K562 (cell line): ENCODE measurements at regions not wholly inside any gene's neighbourhood (a gene's known extent, or its start where the extent isn't known, plus 50 kb on each side); places are given as distances from the start of the nearest gene placed in this dataset.

ENCODE experiments used
- BRF1 ChIP-seq: IDR thresholded peaks from 3 replicates; pipeline ENCODE4 v1.6.1; 2011; ENCODE audit warnings: borderline replicate concordance, mild to moderate bottlenecking; ENCODE audit not compliant: insufficient read length; ENCODE audit errors: extremely low read depth
- FOXO4 ChIP-seq: fragments of 450-650 bp; formaldehyde crosslinking; IDR thresholded peaks from 2 replicates; pipeline ENCODE4 v1.4.0; 2020; ENCODE audit warnings: mild to moderate bottlenecking, moderate library complexity
- HMG20B ChIP-seq: fragments of 250-450 bp; sonication (Bioruptor Pico); IDR thresholded peaks from 2 replicates; pipeline ENCODE4 v1.5.0; 2021; ENCODE audit warnings: mild to moderate bottlenecking
- HMGN3 ChIP-seq: IDR thresholded peaks from 2 replicates; pipeline ENCODE4 v1.6.1; 2011; ENCODE audit warnings: borderline replicate concordance, low read depth, mild to moderate bottlenecking, mixed read lengths, low read length; ENCODE audit not compliant: insufficient read length; ENCODE audit errors: extremely low read depth
- MCM7 ChIP-seq, 2 experiments: fragments of 450-650 bp; IDR thresholded peaks; 2 replicates each; pipeline ENCODE4 v1.6.1; 2016 to 2018
- NCOA6 ChIP-seq: fragments of 450-650 bp; IDR thresholded peaks from 2 replicates; pipeline ENCODE4 v1.6.1; 2017; ENCODE audit warnings: mild to moderate bottlenecking
- NR4A1 ChIP-seq, 2 experiments: fragments of 250-450 bp in 1 of 2; fragments of 450-650 bp in 1 of 2; sonication (Bioruptor Pico) in 1 of 2; IDR thresholded peaks; 2 replicates each; pipeline versions ENCODE4 v1.4.0 to v1.6.1; 2016 to 2020; ENCODE audit warnings: mild to moderate bottlenecking in 2 of 2, missing compliant biosample characterization in 1 of 2, missing genetic modification characterization in 1 of 2, moderate library complexity in 1 of 2
- TAF15 ChIP-seq: fragments of 200-400 bp; formaldehyde crosslinking; IDR thresholded peaks from 2 replicates; pipeline ENCODE4 v1.6.1; 2017; ENCODE audit warnings: mild to moderate bottlenecking, low read depth, low read length, moderate library complexity
- TARDBP ChIP-seq: fragments of 450-650 bp; IDR thresholded peaks from 2 replicates; pipeline ENCODE4 v1.6.1; 2016
- TCF7L2 ChIP-seq: fragments of 150-350 bp; IDR thresholded peaks from 2 replicates; pipeline ENCODE4 v1.6.1; 2016; ENCODE audit warnings: low read depth, mild to moderate bottlenecking, low read length, moderate library complexity
- TCFL5 ChIP-seq: fragments of 250-450 bp; sonication (Bioruptor Pico); conservative IDR thresholded peaks from 2 replicates; pipeline ENCODE4 v1.6.1; 2021; ENCODE audit warnings: mild to moderate bottlenecking, moderate library complexity, matching md5 sums
- YY1 ChIP-seq, 3 experiments: IDR thresholded peaks; 2 replicates each; pipeline ENCODE4 v1.6.1; 2011; ENCODE audit warnings: low read length in 2 of 3, mild to moderate bottlenecking in 2 of 3, moderate library complexity in 2 of 3, borderline replicate concordance in 1 of 3, control low read depth in 1 of 3, low read depth in 1 of 3; ENCODE audit not compliant: insufficient read depth in 3 of 3, insufficient replicate concordance in 2 of 3, control insufficient read depth in 1 of 3, insufficient read length in 1 of 3; ENCODE audit errors: extremely low read depth in 1 of 3
- ZFPM2 ChIP-seq: fragments of 250-450 bp; sonication (Bioruptor Pico); IDR thresholded peaks from 2 replicates; pipeline ENCODE4 v1.5.1; 2022; ENCODE audit warnings: mild to moderate bottlenecking
- ZKSCAN8 ChIP-seq: fragments of 200-800 bp; sonication (Bioruptor generic); IDR thresholded peaks from 2 replicates; pipeline ENCODE4 v1.6.1; 2016; ENCODE audit warnings: missing genetic modification characterization, missing compliant biosample characterization
- ZNF217 ChIP-seq: sonication (generic); formaldehyde crosslinking; IDR thresholded peaks from 2 replicates; pipeline ENCODE4 v1.8.0; 2022; ENCODE audit warnings: mild to moderate bottlenecking, missing genetic modification reagents
- ZNF584 ChIP-seq: fragments of 200-800 bp; sonication (Bioruptor generic); IDR thresholded peaks from 2 replicates; pipeline ENCODE4 v1.6.1; 2016; ENCODE audit warnings: low read depth, mild to moderate bottlenecking, missing genetic modification characterization, missing compliant biosample characterization
- ZNF77 ChIP-seq: fragments of 250-450 bp; sonication (Bioruptor Pico); IDR thresholded peaks from 2 replicates; pipeline ENCODE4 v1.5.0; 2020
- TF ChIP-seq, protein P1 (sequence below), 2 experiments: fragments of 250-450 bp in 1 of 2; fragments of 450-650 bp in 1 of 2; sonication (Bioruptor Pico) in 1 of 2; IDR thresholded peaks; 2 replicates each; pipeline versions ENCODE4 v1.6.1 to v1.8.0; 2016 to 2021; ENCODE audit warnings: mild to moderate bottlenecking in 2 of 2, moderate library complexity in 2 of 2, missing compliant biosample characterization in 1 of 2, missing genetic modification characterization in 1 of 2
- TF ChIP-seq, protein P2 (sequence below): fragments of 250-450 bp; sonication (Bioruptor Pico); IDR thresholded peaks from 2 replicates; pipeline ENCODE4 v1.5.0; 2021
- TF ChIP-seq, protein P3 (sequence below): fragments of 250-450 bp; sonication (Bioruptor Pico); IDR thresholded peaks from 2 replicates; pipeline ENCODE4 v1.5.0; 2020; ENCODE audit warnings: mild to moderate bottlenecking

DNA sequence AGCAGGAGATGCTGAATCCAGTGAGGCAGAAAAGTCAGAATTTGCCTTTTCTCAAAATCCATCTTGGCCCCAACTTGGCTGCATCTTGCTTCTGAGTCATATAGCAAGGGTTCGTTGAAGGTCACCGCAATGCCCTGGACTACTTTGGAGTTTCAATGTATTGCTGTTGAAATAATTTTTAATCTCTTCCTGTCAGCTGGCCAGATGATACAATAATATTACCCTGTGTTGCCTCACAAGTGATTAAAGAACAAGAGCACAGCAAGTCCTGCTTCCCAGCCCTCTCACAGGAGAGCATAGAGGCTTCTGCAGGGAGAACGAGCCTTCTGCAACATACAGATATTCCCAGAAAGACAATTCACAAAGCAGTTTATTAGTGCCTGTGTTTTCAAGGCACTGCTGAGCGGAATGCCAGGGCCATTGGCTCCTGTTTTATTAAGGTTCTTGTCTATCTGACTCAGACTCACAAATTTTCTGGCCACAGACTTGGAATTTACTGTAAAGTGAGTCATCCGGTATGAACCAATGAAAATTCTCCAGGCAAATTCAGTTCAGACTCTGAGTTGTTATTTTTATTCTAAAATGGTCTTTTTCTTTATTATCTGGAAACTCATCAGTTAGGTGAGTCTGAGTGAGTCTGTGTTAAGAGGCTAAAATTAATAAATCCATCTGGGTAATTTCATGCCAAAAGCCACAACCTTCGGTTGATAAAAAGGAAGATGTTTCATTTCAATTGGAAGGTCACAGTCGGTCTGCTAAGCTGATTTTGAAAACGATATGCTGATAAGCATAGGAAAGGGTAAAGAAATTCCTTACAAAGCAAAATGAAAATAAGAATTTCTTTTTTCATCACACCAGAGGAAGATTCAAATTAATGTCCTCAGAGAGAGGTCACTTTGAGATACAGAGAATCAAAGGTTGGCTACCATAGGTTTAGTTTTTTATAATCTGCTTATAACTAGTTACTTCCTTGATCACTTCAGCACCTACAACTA lies 289.4 kb upstream of the STXBP5 start (continued):
- no peak for TF ChIP-seq BRF1
- no peak for TF ChIP-seq NCOA6
- no peak for TF ChIP-seq YY1 (IDR thresholded peaks at IDR 0.05; ENCODE audit: borderline replicate concordance in 1 of 3, control insufficient read depth in 1 of 3, extremely low read depth in 1 of 3, insufficient read depth in 3 of 3, insufficient read length in 1 of 3, insufficient replicate concordance in 2 of 3, low read depth in 1 of 3, low read length in 2 of 3)
- TF ChIP-seq ZNF77: no peak; the same call in 1 of the 2 replicates
- no peak for TF ChIP-seq NR4A1 (CRISPR knock-in tag; IDR thresholded peaks at IDR 0.05)
- no peak for TF ChIP-seq NR4A1 (tag; IDR thresholded peaks at IDR 0.05)
- no peak for TF ChIP-seq HMGN3
- TF ChIP-seq, protein P1, sequence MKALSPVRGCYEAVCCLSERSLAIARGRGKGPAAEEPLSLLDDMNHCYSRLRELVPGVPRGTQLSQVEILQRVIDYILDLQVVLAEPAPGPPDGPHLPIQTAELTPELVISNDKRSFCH (CRISPR knock-in tag; IDR thresholded peaks at IDR 0.05): no peak
- TF ChIP-seq, protein P1 (tag; IDR thresholded peaks at IDR 0.05): no peak; the same call in 1 of the 2 replicates
- TF ChIP-seq ZNF217 (CRISPR knock-in tag): no peak
- TF ChIP-seq ZNF584 (CRISPR knock-in tag): peak; percentile 93
- no peak for TF ChIP-seq MCM7 (IDR thresholded peaks at IDR 0.05)
- TF ChIP-seq TARDBP: no peak
- TF ChIP-seq, protein P2, sequence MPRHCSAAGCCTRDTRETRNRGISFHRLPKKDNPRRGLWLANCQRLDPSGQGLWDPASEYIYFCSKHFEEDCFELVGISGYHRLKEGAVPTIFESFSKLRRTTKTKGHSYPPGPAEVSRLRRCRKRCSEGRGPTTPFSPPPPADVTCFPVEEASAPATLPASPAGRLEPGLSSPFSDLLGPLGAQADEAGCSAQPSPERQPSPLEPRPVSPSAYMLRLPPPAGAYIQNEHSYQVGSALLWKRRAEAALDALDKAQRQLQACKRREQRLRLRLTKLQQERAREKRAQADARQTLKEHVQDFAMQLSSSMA (CRISPR knock-in tag): no peak
- no peak for TF ChIP-seq TCFL5
- 0 out of 2 replicates have a peak, but pooled peaks have one; percentile 52 for TF ChIP-seq HMG20B (CRISPR knock-in tag)
- TF ChIP-seq ZFPM2 (CRISPR knock-in tag): no peak
- TF ChIP-seq ZKSCAN8 (CRISPR knock-in tag): no peak; the same call in none of the 2 replicates
- no peak for TF ChIP-seq FOXO4 (CRISPR knock-in tag)
- TF ChIP-seq, protein P3, sequence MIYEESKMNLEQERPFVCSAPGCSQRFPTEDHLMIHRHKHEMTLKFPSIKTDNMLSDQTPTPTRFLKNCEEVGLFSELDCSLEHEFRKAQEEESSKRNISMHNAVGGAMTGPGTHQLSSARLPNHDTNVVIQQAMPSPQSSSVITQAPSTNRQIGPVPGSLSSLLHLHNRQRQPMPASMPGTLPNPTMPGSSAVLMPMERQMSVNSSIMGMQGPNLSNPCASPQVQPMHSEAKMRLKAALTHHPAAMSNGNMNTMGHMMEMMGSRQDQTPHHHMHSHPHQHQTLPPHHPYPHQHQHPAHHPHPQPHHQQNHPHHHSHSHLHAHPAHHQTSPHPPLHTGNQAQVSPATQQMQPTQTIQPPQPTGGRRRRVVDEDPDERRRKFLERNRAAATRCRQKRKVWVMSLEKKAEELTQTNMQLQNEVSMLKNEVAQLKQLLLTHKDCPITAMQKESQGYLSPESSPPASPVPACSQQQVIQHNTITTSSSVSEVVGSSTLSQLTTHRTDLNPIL (CRISPR knock-in tag): no peak
- no peak for TF ChIP-seq TCF7L2
- TF ChIP-seq TAF15: no peak
